ENCODE measurements at regions not wholly inside any gene's neighbourhood (a gene's known extent, or its start where the extent isn't known, plus 50 kb on each side); places are given as distances from the start of the nearest gene placed in this dataset.

- Mint-ChIP-seq H3K27me3 (ENCODE audit: unreplicated experiment) (no peaks in the 10 kb centered on the region), H3K4me3 (ENCODE audit: unreplicated experiment) (no peak overlapping the region), H3K4me1 (ENCODE audit: low read depth, unreplicated experiment) (no peaks in the 10 kb centered on the region), H3K27ac (ENCODE audit: unreplicated experiment) (no peak overlapping the region), H3K36me3 (ENCODE audit: unreplicated experiment) (peaks cover 5% of the 10 kb centered on the region), H3K9me3 (ENCODE audit: unreplicated experiment) (no peaks in the 10 kb centered on the region)
- no peak for TF ChIP-seq CTCF (IDR thresholded peaks at IDR 0.05; ENCODE audit: partially characterized antibody, unreplicated experiment)
- DNase-seq, result no peak
Observed at GRCh38 chr3:77835921-77836320, 796.0 kb downstream of the ROBO2 start.

GRCh38 chr3:77837456-77838025 lies 797.6 kb downstream of the ROBO2 start:
- H3K4me3 Mint-ChIP-seq (ENCODE audit: unreplicated experiment), result no peak overlapping the region
- peaks cover under 1% of the 10 kb centered on the region for H3K27me3 Mint-ChIP-seq (ENCODE audit: unreplicated experiment)
- no peak overlapping the region for H3K27ac Mint-ChIP-seq (ENCODE audit: unreplicated experiment)
- no peak for TF ChIP-seq CTCF (IDR thresholded peaks at IDR 0.05; ENCODE audit: partially characterized antibody, unreplicated experiment)
- H3K9me3 Mint-ChIP-seq (ENCODE audit: unreplicated experiment), result peaks cover 5% of the 10 kb centered on the region
- no peaks in the 10 kb centered on the region for H3K4me1 Mint-ChIP-seq (ENCODE audit: low read depth, unreplicated experiment)
- DNase-seq, result no peak
- peaks cover 20% of the 10 kb centered on the region for H3K36me3 Mint-ChIP-seq (ENCODE audit: unreplicated experiment)

- no peak for TF ChIP-seq CTCF (IDR thresholded peaks at IDR 0.05; ENCODE audit: partially characterized antibody, unreplicated experiment)
- H3K4me3 Mint-ChIP-seq (ENCODE audit: unreplicated experiment), result no peak overlapping the region
- H3K9me3 Mint-ChIP-seq (ENCODE audit: unreplicated experiment), result no peaks in the 10 kb centered on the region
- DNase-seq, result no peak
- H3K4me1 Mint-ChIP-seq (ENCODE audit: low read depth, unreplicated experiment), result no peaks in the 10 kb centered on the region
- H3K36me3 Mint-ChIP-seq (ENCODE audit: unreplicated experiment), result no peaks in the 10 kb centered on the region
- no peaks in the 10 kb centered on the region for H3K27me3 Mint-ChIP-seq (ENCODE audit: unreplicated experiment)
- no peak overlapping the region for H3K27ac Mint-ChIP-seq (ENCODE audit: unreplicated experiment)
Observed at GRCh38 chr3:77859156-77859555, 819.3 kb downstream of the ROBO2 start.

- DNase-seq, result no peak
- H3K4me3 Mint-ChIP-seq (ENCODE audit: unreplicated experiment), result no peak overlapping the region
- no peak overlapping the region for H3K27ac Mint-ChIP-seq (ENCODE audit: unreplicated experiment)
- TF ChIP-seq CTCF (IDR thresholded peaks at IDR 0.05; ENCODE audit: partially characterized antibody, unreplicated experiment), result no peak
- H3K9me3 Mint-ChIP-seq (ENCODE audit: unreplicated experiment), result no peaks in the 10 kb centered on the region
- H3K27me3 Mint-ChIP-seq (ENCODE audit: unreplicated experiment), result no peaks in the 10 kb centered on the region
- no peaks in the 10 kb centered on the region for H3K36me3 Mint-ChIP-seq (ENCODE audit: unreplicated experiment)
- H3K4me1 Mint-ChIP-seq (ENCODE audit: low read depth, unreplicated experiment), result peaks cover 2% of the 10 kb centered on the region
Observed at GRCh38 chr3:77868725-77869124, 828.8 kb downstream of the ROBO2 start.

- DNase-seq, result no peak
- no peaks in the 10 kb centered on the region for H3K36me3 Mint-ChIP-seq (ENCODE audit: unreplicated experiment)
- no peak for TF ChIP-seq CTCF (IDR thresholded peaks at IDR 0.05; ENCODE audit: partially characterized antibody, unreplicated experiment)
- H3K27ac Mint-ChIP-seq (ENCODE audit: unreplicated experiment), result no peak overlapping the region
- no peaks in the 10 kb centered on the region for H3K27me3 Mint-ChIP-seq (ENCODE audit: unreplicated experiment)
- no peaks in the 10 kb centered on the region for H3K9me3 Mint-ChIP-seq (ENCODE audit: unreplicated experiment)
- H3K4me3 Mint-ChIP-seq (ENCODE audit: unreplicated experiment), result no peak overlapping the region
- H3K4me1 Mint-ChIP-seq (ENCODE audit: low read depth, unreplicated experiment), result peaks cover 2% of the 10 kb centered on the region
Observed at GRCh38 chr3:77869423-77869822, 829.5 kb downstream of the ROBO2 start.
